GM18519 (cell line): ENCODE measurements at regions not wholly inside any gene's neighbourhood (a gene's known extent, or its start where the extent isn't known, plus 50 kb on each side); places are given as distances from the start of the nearest gene placed in this dataset.
A peak's percentile ranks its signal among the peaks of the same experiment; 100 is the strongest.

ENCODE experiments used
- ATAC-seq: cut with Tn5 transposase; IDR thresholded peaks from one replicate; pipeline ENCODE4 v1.9.1; 2021; ENCODE audit warnings: mild to moderate bottlenecking, moderate library complexity; ENCODE audit not compliant: unreplicated experiment, low FRiP score

- no peak for ATAC-seq
These were observed 366.4 kb upstream of the ZP4 start for GRCh38 chr1:238257018-238257621.

GRCh38 chr1:238254935-238255334 lies 364.2 kb upstream of the ZP4 start:
- ATAC-seq: no peak

GRCh38 chr1:238252033-238252802 lies 361.5 kb upstream of the ZP4 start:
- peak; percentile 51 for ATAC-seq

- ATAC-seq: no peak
These were observed 357.6 kb upstream of the ZP4 start for GRCh38 chr1:238248356-238248755.

GRCh38 chr1:238242181-238242580 lies 351.5 kb upstream of the ZP4 start:
- ATAC-seq: no peak

GRCh38 chr1:238241607-238242006 lies 350.9 kb upstream of the ZP4 start:
- ATAC-seq: no peak

GRCh38 chr1:238239343-238239742 lies 348.6 kb upstream of the ZP4 start:
- ATAC-seq: no peak

- ATAC-seq: no peak
These were observed 343.2 kb upstream of the ZP4 start for GRCh38 chr1:238233966-238234365.

GRCh38 chr1:238232084-238232710 lies 341.5 kb upstream of the ZP4 start:
- ATAC-seq: no peak

GRCh38 chr1:238226810-238227209 lies 336.1 kb upstream of the ZP4 start:
- no peak for ATAC-seq

- no peak for ATAC-seq
These were observed 332.4 kb upstream of the ZP4 start for GRCh38 chr1:238223076-238223640.

GRCh38 chr1:238221738-238222137 lies 331.0 kb upstream of the ZP4 start:
- no peak for ATAC-seq

GRCh38 chr1:238214449-238214848 lies 323.7 kb upstream of the ZP4 start:
- no peak for ATAC-seq

- ATAC-seq: no peak
These were observed 314.4 kb upstream of the ZP4 start for GRCh38 chr1:238205045-238205662.

- no peak for ATAC-seq
These were observed 311.3 kb upstream of the ZP4 start for GRCh38 chr1:238201992-238202391.

GRCh38 chr1:238199325-238199724 lies 308.6 kb upstream of the ZP4 start:
- no peak for ATAC-seq

- no peak for ATAC-seq
These were observed 305.8 kb upstream of the ZP4 start for GRCh38 chr1:238196516-238196915.

- no peak for ATAC-seq
These were observed 300.4 kb upstream of the ZP4 start for GRCh38 chr1:238191170-238191569.

GRCh38 chr1:238187575-238187949 lies 296.8 kb upstream of the ZP4 start:
- ATAC-seq: no peak

GRCh38 chr1:238186887-238187574 lies 296.3 kb upstream of the ZP4 start:
- ATAC-seq: no peak
